SKM-1 (cell line): ENCODE measurements at regions not wholly inside any gene's neighbourhood (a gene's known extent, or its start where the extent isn't known, plus 50 kb on each side); places are given as distances from the start of the nearest gene placed in this dataset.
A peak's percentile ranks its signal among the peaks of the same experiment; 100 is the strongest.
"Not testable (repeated sequence)": the region's sequence is repeated elsewhere in the genome, so short reads cannot be mapped to it uniquely, and the experiment has no call there.

Experiments
- DNase-seq: peaks from one replicate; lab custom pipeline; 2025; ENCODE audit not compliant: unreplicated experiment; lab: John Stamatoyannopoulos, UW

GRCh38 chrX:31014474-31014873, 57.4 kb downstream of the FTHL17 start:
- not testable (repeated sequence) for DNase-seq

- DNase-seq = no peak
These were observed 59.3 kb downstream of the FTHL17 start for GRCh38 chrX:31012509-31013025.

- DNase-seq = no peak
These were observed 64.5 kb downstream of the FTHL17 start for GRCh38 chrX:31007321-31007720.

- DNase-seq = no peak
These were observed 65.8 kb downstream of the FTHL17 start for GRCh38 chrX:31006027-31006426.

GRCh38 chrX:30997411-30997810, 74.4 kb downstream of the FTHL17 start:
- DNase-seq = no peak

GRCh38 chrX:30995705-30996104, 76.1 kb downstream of the FTHL17 start:
- DNase-seq = no peak

GRCh38 chrX:30995060-30995700, 76.7 kb downstream of the FTHL17 start:
- no peak for DNase-seq

GRCh38 chrX:30994018-30994417, 77.8 kb downstream of the FTHL17 start:
- DNase-seq = not testable (repeated sequence)

- DNase-seq = no peak
These were observed 79.4 kb downstream of the FTHL17 start for GRCh38 chrX:30992381-30992904.

GRCh38 chrX:30990361-30990760, 81.5 kb downstream of the FTHL17 start:
- no peak for DNase-seq

GRCh38 chrX:30982467-30982866, 89.4 kb downstream of the FTHL17 start:
- DNase-seq = no peak

- no peak for DNase-seq
These were observed 89.9 kb downstream of the FTHL17 start for GRCh38 chrX:30981968-30982367.

GRCh38 chrX:30979271-30979670, 90.2 kb upstream of the TAB3 start:
- no peak for DNase-seq

- no peak for DNase-seq
These were observed 86.4 kb upstream of the TAB3 start for GRCh38 chrX:30975467-30975866.

GRCh38 chrX:30973784-30974427, 84.9 kb upstream of the TAB3 start:
- no peak for DNase-seq

GRCh38 chrX:30971774-30972603, 82.9 kb upstream of the TAB3 start:
- DNase-seq = peak; percentile 31

GRCh38 chrX:30967516-30967915, 78.5 kb upstream of the TAB3 start:
- DNase-seq = no peak

- DNase-seq = no peak
These were observed 76.7 kb upstream of the TAB3 start for GRCh38 chrX:30965767-30966166.

GRCh38 chrX:30961387-30962174, 72.5 kb upstream of the TAB3 start:
- DNase-seq = no peak

GRCh38 chrX:30957753-30958152, 68.7 kb upstream of the TAB3 start:
- DNase-seq = no peak

- DNase-seq = no peak
These were observed 66.6 kb upstream of the TAB3 start for GRCh38 chrX:30955687-30956086.
